ENCODE measurements at regions not wholly inside any gene's neighbourhood (a gene's known extent, or its start where the extent isn't known, plus 50 kb on each side); places are given as distances from the start of the nearest gene placed in this dataset.

- no peak for DNase-seq
These were observed 569.6 kb downstream of the ZNF674 start for GRCh38 chrX:45975633-45976032.

- no peak for DNase-seq
These were observed 572.6 kb downstream of the ZNF674 start for GRCh38 chrX:45972636-45973035.

DNA sequence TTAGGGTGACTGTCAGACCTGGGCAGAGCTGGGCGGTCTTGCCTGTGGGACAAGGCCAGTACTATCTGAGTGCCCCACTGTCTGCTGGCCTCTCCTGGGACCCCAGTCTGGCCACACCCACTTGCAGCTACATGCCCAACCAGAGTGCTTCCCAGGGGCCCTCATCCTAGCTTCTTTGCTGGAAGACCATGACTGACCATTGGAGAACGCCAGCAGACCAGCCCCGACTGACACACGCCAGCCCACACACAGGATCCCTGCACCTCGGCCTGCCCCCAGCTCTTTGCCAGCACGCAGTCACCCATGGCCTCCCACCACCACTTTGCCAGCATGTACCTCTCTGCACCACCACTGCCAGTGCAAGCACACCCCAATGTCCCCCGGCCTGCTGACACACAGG, 585.7 kb downstream of the ZNF674 start:
- no peak for DNase-seq

- no peak for DNase-seq
These were observed 588.9 kb downstream of the ZNF674 start for GRCh38 chrX:45956191-45956870.

DNA sequence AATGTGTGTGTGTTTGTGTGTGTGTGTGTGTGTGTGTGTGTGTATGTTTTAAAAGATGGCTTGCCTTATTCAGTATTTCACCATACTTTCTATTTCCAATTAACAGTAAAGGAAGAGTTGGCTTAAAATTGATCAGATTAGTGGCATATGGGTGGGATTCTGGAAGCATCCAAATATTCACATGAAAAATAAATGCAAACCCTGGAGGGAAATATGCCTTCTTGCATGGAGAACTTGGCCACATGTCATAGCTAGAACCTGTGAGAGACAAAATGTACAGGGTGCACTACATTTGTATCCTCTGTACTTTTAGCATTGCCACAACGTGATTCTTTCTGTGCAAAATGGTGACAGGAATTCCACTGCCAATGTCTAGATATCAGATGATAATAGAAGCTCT, 589.6 kb downstream of the ZNF674 start:
- DNase-seq, result no peak

- DNase-seq, result no peak
These were observed 591.2 kb downstream of the ZNF674 start for GRCh38 chrX:45954026-45954425.

- no peak for DNase-seq
These were observed 593.2 kb downstream of the ZNF674 start for GRCh38 chrX:45952030-45952429.

DNA sequence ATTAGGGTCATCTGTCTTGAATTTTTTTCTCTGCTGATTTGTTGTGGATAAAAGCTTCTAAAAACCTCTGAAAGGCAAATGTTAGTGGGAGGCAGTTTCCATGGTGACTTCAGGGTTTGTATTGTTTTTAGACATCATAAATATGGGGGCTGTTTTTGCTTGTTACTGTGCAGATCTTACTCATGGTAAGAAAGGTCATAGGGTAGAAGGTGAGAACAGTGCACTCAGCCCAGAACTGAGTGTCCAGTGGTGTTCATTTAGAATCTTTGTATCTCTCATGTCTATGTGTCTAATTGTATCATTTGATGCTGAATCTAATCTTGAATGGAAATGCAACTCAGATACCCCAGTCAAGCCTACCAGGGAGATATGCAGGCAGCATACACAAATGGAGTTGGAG, 609.8 kb downstream of the ZNF674 start:
- DNase-seq, result no peak

GRCh38 chrX:45912316-45912715, 632.9 kb downstream of the ZNF674 start:
- DNase-seq, result no peak

DNA sequence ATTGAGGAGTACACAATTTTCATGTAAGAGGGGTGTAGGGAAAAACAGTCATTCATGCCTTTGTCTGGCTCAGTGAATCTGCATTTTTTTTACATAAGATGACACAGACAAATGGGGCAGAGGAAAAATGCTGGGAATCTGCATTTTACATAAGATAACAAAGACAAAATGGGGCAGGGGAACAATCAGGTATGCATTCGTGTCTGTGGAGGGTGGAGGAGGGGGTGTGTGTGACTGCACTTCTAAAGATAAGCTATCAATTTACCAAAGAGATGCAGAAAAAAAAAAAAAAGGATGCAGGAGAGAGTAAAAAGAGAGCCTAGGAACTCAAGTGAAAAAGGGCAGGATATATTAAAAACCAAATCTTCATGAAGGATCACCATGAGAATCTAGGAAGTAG, 637.4 kb downstream of the ZNF674 start:
- DNase-seq, result no peak

- no peak for DNase-seq
These were observed 641.4 kb downstream of the ZNF674 start for GRCh38 chrX:45903781-45904201.

GRCh38 chrX:45900766-45901615, 644.2 kb downstream of the ZNF674 start:
- DNase-seq, result no peak

- no peak for DNase-seq
These were observed 650.2 kb downstream of the ZNF674 start for GRCh38 chrX:45894864-45895645.

- DNase-seq, result no peak
These were observed 655.8 kb downstream of the ZNF674 start for GRCh38 chrX:45889471-45889870.

GRCh38 chrX:45888518-45888917, 656.7 kb downstream of the ZNF674 start:
- DNase-seq, result no peak

DNA sequence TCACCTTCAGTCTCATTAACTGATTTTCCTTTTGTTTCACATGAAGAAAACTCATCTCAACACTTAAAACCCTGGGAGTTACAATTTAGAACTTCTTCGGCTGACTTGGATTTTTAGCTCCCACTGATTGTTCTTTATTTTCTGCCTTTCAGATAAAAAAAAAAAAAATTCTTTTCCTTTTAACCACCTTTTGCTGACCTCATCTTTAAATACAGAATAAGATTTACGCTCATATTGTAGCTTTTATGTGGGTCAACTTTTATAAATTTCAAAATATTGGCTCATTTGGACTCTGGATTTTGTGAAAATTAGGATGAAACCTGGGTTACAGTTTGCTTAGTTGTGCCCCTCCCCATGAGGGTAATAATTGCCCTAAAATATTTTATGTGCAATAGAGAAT, 659.3 kb downstream of the ZNF674 start:
- no peak for DNase-seq

GRCh38 chrX:45879512-45879911, 665.7 kb downstream of the ZNF674 start:
- no peak for DNase-seq

- no peak for DNase-seq
These were observed 669.0 kb downstream of the ZNF674 start for GRCh38 chrX:45876206-45876605.

DNA sequence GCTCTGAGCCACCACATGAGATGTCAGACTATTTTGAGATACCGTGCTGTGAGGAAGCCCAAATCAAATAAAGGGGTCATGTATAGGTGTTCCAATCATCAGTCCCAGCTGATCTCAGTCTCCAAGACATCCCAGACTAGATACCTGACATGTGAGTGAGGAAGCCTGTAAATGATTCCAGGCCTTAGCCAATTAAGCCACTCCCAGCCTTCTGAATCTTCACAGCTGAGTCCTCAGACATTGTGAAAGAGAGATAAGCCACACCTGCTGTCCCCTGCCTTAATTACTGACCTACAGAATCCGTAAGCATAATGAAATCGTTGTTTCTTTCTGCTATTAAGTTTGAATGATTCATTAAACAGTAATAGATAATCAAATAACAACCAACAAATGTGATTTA, 671.4 kb downstream of the ZNF674 start:
- DNase-seq, result no peak

DNA sequence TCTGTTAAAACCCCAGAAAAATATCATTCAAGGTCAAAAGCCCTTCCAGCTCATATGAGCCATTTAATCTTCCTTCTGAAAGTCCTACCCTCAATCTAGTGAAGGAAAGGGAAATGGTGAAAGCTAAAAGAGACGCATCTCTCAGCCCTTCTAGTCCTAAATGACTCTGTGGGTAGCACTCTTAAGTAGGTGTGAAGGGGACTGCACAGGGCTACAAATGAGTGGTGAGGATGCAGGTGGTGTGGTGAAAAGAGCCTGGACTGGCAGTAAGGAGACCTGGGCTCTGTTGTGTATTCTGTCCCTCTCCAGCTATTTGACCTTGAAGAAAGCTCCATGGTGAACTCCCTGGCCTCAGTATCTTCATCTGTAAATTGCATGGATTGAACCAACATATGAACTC, 671.8 kb upstream of the DIPK2B start:
- DNase-seq, result no peak

GRCh38 chrX:45868425-45868824, 667.7 kb upstream of the DIPK2B start:
- no peak for DNase-seq

DNA sequence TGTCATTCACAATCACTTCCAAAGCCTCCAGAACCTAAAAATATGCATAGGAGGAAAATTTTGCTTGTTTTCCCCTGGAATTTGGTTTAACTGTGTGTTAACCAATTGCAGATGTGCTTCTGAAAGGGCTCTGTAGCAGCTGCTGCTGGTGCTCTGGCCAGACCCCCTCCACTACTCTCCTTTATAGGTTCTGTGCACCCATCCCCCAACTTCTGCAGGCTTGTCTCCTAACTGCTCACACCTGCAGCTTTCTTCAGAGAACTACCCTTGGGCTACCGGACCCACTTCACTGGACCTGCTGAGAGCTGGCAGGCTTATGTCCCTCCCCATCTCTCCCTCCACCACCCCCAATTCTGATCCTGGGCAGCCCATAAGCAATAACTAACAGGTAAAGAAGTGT, 662.1 kb upstream of the DIPK2B start:
- no peak for DNase-seq

- DNase-seq, result no peak
These were observed 659.8 kb upstream of the DIPK2B start for GRCh38 chrX:45860450-45860849.

GRCh38 chrX:45859407-45859806, 658.7 kb upstream of the DIPK2B start:
- DNase-seq, result no peak

Data from GOT3 (cell line).